Astrocyte (in vitro differentiated cells and primary cell): ENCODE measurements at regions not wholly inside any gene's neighbourhood (a gene's known extent, or its start where the extent isn't known, plus 50 kb on each side); places are given as distances from the start of the nearest gene placed in this dataset.
A peak's percentile ranks its signal among the peaks of the same experiment; 100 is the strongest.

Source experiments
- DNase-seq: peaks from one replicate; pipeline ENCODE4 v3.0.0-alpha.2; 2010; ENCODE audit warnings: low read depth
- FAIRE-seq: peaks from 2 replicates; lab custom pipeline; 2011; peaks lifted over from hg19 to GRCh38; lab: Jason Lieb, UNC
- H2AFZ ChIP-seq: 2 replicates; pipeline ENCODE4 v1.6.0; 2012; ENCODE audit warnings: low read depth, low read length, inconsistent platforms
- H3K27ac ChIP-seq: 2 replicates; pipeline ENCODE4 v1.5.1; 2011; ENCODE audit warnings: low read depth, low read length, inconsistent platforms
- H3K27me3 ChIP-seq: 2 replicates; pipeline ENCODE4 v1.6.0; 2011; ENCODE audit warnings: low read length, inconsistent platforms; ENCODE audit not compliant: insufficient read depth
- H3K36me3 ChIP-seq: 2 replicates; pipeline ENCODE4 v1.5.1; 2011; ENCODE audit warnings: low read length, inconsistent platforms; ENCODE audit not compliant: insufficient read depth
- H3K4me1 ChIP-seq: 2 replicates; pipeline ENCODE4 v1.5.1; 2011; ENCODE audit warnings: low read length, inconsistent platforms; ENCODE audit not compliant: insufficient read depth
- H3K4me2 ChIP-seq: 2 replicates; pipeline ENCODE4 v1.6.0; 2012; ENCODE audit warnings: low read length, inconsistent platforms
- H3K4me3 ChIP-seq: 2 replicates; pipeline ENCODE4 v1.5.1; 2011; ENCODE audit warnings: low read depth, mild to moderate bottlenecking, low read length, inconsistent platforms; ENCODE audit not compliant: insufficient read depth
- H3K79me2 ChIP-seq: 2 replicates; pipeline ENCODE4 v1.6.0; 2012; ENCODE audit warnings: mild to moderate bottlenecking, low read length, inconsistent platforms; ENCODE audit not compliant: insufficient read depth
- H3K9ac ChIP-seq: 2 replicates; pipeline ENCODE4 v1.6.0; 2012; ENCODE audit warnings: mild to moderate bottlenecking, low read length, inconsistent platforms
- H3K9me3 ChIP-seq: 2 replicates; pipeline ENCODE4 v1.5.1; 2012; ENCODE audit warnings: low read depth, mild to moderate bottlenecking, low read length, inconsistent platforms; ENCODE audit not compliant: insufficient read depth
- H4K20me1 ChIP-seq: 2 replicates; pipeline ENCODE4 v1.6.0; 2012; ENCODE audit warnings: low read length, inconsistent platforms; ENCODE audit not compliant: insufficient read depth
- H3K27ac Mint-ChIP-seq: one replicate; pipeline ENCODE4 v1.8.0; 2021; ENCODE audit warnings: mild to moderate bottlenecking, mixed read lengths; ENCODE audit not compliant: unreplicated experiment
- H3K27me3 Mint-ChIP-seq: one replicate; pipeline ENCODE4 v1.8.0; 2021; ENCODE audit warnings: low read depth, mixed read lengths; ENCODE audit not compliant: unreplicated experiment
- H3K36me3 Mint-ChIP-seq: one replicate; pipeline ENCODE4 v1.8.0; 2021; ENCODE audit warnings: low read depth, mixed read lengths; ENCODE audit not compliant: unreplicated experiment
- H3K4me1 Mint-ChIP-seq: one replicate; pipeline ENCODE4 v1.8.0; 2021; ENCODE audit warnings: low read depth, mixed read lengths; ENCODE audit not compliant: unreplicated experiment
- H3K4me3 Mint-ChIP-seq: one replicate; pipeline ENCODE4 v1.8.0; 2021; ENCODE audit warnings: mild to moderate bottlenecking, moderate library complexity, mixed read lengths; ENCODE audit not compliant: unreplicated experiment
- H3K9me3 Mint-ChIP-seq: one replicate; pipeline ENCODE4 v1.8.0; 2021; ENCODE audit warnings: mild to moderate bottlenecking, mixed read lengths; ENCODE audit not compliant: unreplicated experiment
- EZH2 ChIP-seq: IDR thresholded peaks from 2 replicates; pipeline ENCODE4 v1.6.1; 2012; ENCODE audit warnings: mild to moderate bottlenecking, low read length, inconsistent platforms; ENCODE audit not compliant: insufficient read depth
- TF ChIP-seq, protein P1 (sequence below): IDR thresholded peaks from 2 replicates; pipeline ENCODE4 v1.5.1; 2011; ENCODE audit warnings: low read depth, mild to moderate bottlenecking, inconsistent platforms, low read length, moderate library complexity; ENCODE audit not compliant: insufficient read depth

DNA sequence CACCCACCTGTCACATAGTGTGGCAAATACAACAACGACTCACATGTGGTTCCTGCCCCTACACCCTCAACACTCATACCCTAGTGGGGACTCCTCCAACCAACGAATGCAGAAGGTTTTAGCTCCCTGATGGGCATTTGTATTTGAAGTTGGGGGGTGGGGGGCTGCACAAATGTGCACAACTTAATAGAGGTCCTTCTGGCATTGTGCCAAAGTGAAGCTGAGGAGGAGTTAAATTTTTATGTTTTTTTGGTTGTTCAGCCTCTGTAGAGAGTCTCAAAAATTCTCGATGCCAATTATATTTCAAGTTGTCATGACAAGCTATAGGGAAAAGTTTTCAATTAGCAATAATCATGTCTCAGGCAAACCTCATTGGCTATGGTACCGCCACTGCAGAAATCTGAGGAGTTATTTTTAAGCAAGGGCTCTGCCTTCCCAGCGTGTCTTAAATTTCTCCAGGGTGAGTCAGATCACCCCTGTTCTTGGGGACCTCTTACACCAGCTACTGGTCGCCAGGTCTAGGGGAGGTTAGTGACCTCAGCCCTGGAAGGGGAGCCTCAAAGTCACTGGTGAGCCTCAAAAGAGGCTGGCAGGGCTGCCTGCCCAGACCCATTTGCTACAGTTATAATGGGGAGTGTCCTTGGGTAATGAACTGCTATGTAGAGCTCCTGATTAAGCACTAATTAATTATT lies 102.7 kb upstream of the TAF1B start:
- Histone ChIP-seq H3K79me2 (no peaks in the 10 kb centered on the region), H4K20me1 (no peaks in the 10 kb centered on the region), H3K9me3 (peaks cover 3% of the 10 kb centered on the region), H3K4me3 (no peak overlapping the region), H3K9ac (no peak overlapping the region), H3K27ac (no peak overlapping the region), H3K4me2 (no peak overlapping the region), H2AFZ (no peak overlapping the region), H3K27me3 (no peaks in the 10 kb centered on the region), H3K36me3 (no peaks in the 10 kb centered on the region), H3K4me1 (peaks cover 10% of the 10 kb centered on the region)
- DNase-seq (no peak), FAIRE-seq (no peak)
- H3K36me3 Mint-ChIP-seq, result no peaks in the 10 kb centered on the region
- H3K4me3 Mint-ChIP-seq, result no peak overlapping the region
- peaks cover 6% of the 10 kb centered on the region for H3K9me3 Mint-ChIP-seq
- H3K27me3 Mint-ChIP-seq, result no peaks in the 10 kb centered on the region
- H3K4me1 Mint-ChIP-seq, result peaks cover 8% of the 10 kb centered on the region
- no peak for TF ChIP-seq EZH2
- TF ChIP-seq, protein P1, sequence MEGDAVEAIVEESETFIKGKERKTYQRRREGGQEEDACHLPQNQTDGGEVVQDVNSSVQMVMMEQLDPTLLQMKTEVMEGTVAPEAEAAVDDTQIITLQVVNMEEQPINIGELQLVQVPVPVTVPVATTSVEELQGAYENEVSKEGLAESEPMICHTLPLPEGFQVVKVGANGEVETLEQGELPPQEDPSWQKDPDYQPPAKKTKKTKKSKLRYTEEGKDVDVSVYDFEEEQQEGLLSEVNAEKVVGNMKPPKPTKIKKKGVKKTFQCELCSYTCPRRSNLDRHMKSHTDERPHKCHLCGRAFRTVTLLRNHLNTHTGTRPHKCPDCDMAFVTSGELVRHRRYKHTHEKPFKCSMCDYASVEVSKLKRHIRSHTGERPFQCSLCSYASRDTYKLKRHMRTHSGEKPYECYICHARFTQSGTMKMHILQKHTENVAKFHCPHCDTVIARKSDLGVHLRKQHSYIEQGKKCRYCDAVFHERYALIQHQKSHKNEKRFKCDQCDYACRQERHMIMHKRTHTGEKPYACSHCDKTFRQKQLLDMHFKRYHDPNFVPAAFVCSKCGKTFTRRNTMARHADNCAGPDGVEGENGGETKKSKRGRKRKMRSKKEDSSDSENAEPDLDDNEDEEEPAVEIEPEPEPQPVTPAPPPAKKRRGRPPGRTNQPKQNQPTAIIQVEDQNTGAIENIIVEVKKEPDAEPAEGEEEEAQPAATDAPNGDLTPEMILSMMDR, result no peak
- H3K27ac Mint-ChIP-seq, result no peak overlapping the region

DNA sequence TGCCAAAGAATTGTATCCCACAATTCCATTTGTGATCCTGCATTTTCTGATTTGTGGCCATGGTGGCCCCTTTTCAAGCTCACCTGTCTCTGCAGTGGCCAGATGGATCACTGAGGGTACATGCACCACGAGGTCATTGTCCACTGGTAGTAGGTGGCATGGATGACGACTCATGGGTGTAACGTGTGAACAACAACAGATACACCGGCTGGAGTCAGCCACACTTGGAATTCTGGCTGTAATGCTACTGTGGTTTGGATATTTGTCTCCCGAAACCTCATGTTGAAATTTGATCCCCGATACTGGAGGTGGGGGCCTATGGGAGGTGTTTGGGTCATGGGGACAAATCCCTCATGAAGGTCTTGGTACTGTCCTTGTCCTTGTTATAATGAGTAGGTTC lies 102.2 kb upstream of the TAF1B start:
- H2AFZ ChIP-seq, result no peak overlapping the region
- TF ChIP-seq, protein P1, result no peak
- TF ChIP-seq EZH2, result no peak
- Mint-ChIP-seq H3K36me3 (no peaks in the 10 kb centered on the region), H3K27me3 (no peaks in the 10 kb centered on the region), H3K27ac (no peak overlapping the region), H3K4me3 (no peak overlapping the region), H3K9me3 (peaks cover 2% of the 10 kb centered on the region), H3K4me1 (peaks cover 8% of the 10 kb centered on the region)
- DNase-seq (peak; percentile 34), FAIRE-seq (no peak)
- no peaks in the 10 kb centered on the region for H3K27me3 ChIP-seq
- peaks cover 10% of the 10 kb centered on the region for H3K4me1 ChIP-seq
- H3K4me3 ChIP-seq, result no peak overlapping the region
- H3K36me3 ChIP-seq, result no peaks in the 10 kb centered on the region
- no peak overlapping the region for H3K4me2 ChIP-seq
- no peak overlapping the region for H3K27ac ChIP-seq
- H3K9me3 ChIP-seq, result peaks cover 3% of the 10 kb centered on the region
- no peaks in the 10 kb centered on the region for H3K79me2 ChIP-seq
- H4K20me1 ChIP-seq, result no peaks in the 10 kb centered on the region
- no peak overlapping the region for H3K9ac ChIP-seq

DNA sequence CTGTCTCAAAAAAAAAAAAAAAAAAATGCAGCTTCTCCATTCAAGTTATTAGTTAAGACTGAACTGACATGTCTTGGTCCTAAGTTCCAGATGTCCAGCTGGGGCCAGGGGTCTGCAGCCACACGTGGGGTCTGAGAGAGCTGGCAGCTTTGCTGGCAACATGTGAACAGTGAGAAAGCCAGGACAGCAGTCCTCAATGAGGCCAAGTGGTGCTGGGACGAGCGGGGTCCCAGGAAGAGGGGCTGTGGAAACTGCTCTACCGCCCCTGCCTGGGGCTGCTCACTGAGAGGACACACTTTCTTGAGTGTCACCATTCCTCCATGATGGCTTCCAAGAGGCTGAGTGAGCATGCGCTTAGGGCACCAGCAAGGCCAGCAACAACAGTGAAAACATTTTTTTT lies 100.7 kb upstream of the TAF1B start:
- Histone ChIP-seq H3K4me1 (peaks cover 10% of the 10 kb centered on the region), H3K9ac (no peak overlapping the region), H3K27ac (no peak overlapping the region), H3K36me3 (no peaks in the 10 kb centered on the region), H3K4me2 (no peak overlapping the region), H3K9me3 (no peaks in the 10 kb centered on the region), H3K27me3 (no peaks in the 10 kb centered on the region), H2AFZ (no peak overlapping the region), H3K4me3 (no peak overlapping the region), H3K79me2 (no peaks in the 10 kb centered on the region), H4K20me1 (no peaks in the 10 kb centered on the region)
- FAIRE-seq (no peak), DNase-seq (no peak)
- Mint-ChIP-seq H3K4me1 (peaks cover 8% of the 10 kb centered on the region), H3K36me3 (no peaks in the 10 kb centered on the region), H3K27ac (no peak overlapping the region), H3K4me3 (no peak overlapping the region), H3K9me3 (peaks cover 2% of the 10 kb centered on the region), H3K27me3 (no peaks in the 10 kb centered on the region)
- TF ChIP-seq, protein P1, result no peak
- no peak for TF ChIP-seq EZH2
